Thyroid gland (tissue), 4 donors: ENCODE measurements at regions not wholly inside any gene's neighbourhood (a gene's known extent, or its start where the extent isn't known, plus 50 kb on each side); places are given as distances from the start of the nearest gene placed in this dataset.

Experiments used
- CTCF ChIP-seq, 6 experiments: fragments of 200-600 bp in 3 of 6; fragments of 450-650 bp in 3 of 6; sonication (generic) in 3 of 6; IDR thresholded peaks; one replicate each; pipeline ENCODE4 v1.5.1; 2016 to 2019; ENCODE audit warnings: antibody characterized with exemption in 6 of 6, mild to moderate bottlenecking in 2 of 6, inconsistent platforms in 1 of 6, moderate library complexity in 1 of 6
- POLR2A ChIP-seq, 2 donors: fragments of 450-650 bp; IDR thresholded peaks; one replicate each; pipeline ENCODE4 v1.6.1; 2017; ENCODE audit warnings: antibody characterized with exemption in 2 of 2, mild to moderate bottlenecking in 2 of 2, moderate library complexity in 1 of 2

GRCh38 chr11:21798216-21798615 is 394.7 kb upstream of the ANO5 start:
- TF ChIP-seq CTCF (IDR thresholded peaks at IDR 0.05) (no peak), POLR2A (IDR thresholded peaks at IDR 0.05) (no peak)
